GM19025 (cell line): ENCODE measurements at regions not wholly inside any gene's neighbourhood (a gene's known extent, or its start where the extent isn't known, plus 50 kb on each side); places are given as distances from the start of the nearest gene placed in this dataset.
"Not testable (repeated sequence)": the region's sequence is repeated elsewhere in the genome, so short reads cannot be mapped to it uniquely, and the experiment has no call there.

Experiments
- ATAC-seq: cut with Tn5 transposase; IDR thresholded peaks from one replicate; pipeline ENCODE4 v1.9.1; 2021; ENCODE audit warnings: mild to moderate bottlenecking, low read depth, moderate library complexity; ENCODE audit not compliant: unreplicated experiment

DNA sequence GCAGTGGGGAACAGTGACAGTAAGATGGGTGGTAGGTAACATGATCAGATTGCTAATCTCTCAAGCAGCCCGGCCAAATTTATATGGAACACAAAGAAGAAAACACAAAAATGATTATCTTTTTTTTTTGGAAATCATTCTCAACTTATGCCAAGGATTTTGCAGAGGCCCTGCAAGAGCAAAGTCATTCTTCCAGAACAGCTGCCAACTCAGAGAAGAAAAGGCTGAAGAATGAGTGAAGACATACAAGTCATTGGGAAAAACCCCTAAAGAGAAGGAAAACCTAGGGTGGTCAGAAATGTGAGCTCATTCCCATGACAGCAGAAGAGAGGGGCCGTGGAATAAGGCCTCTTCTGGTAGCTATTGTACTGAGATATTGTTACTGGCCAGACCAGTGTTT is 246.7 kb downstream of the SHOX2 start:
- no peak for ATAC-seq

GRCh38 chr3:157858821-157859220 is 247.4 kb downstream of the SHOX2 start:
- ATAC-seq, result no peak

GRCh38 chr3:157857440-157857839 is 248.8 kb downstream of the SHOX2 start:
- ATAC-seq, result no peak

- ATAC-seq, result no peak
Measured at GRCh38 chr3:157856078-157856939, 249.9 kb downstream of the SHOX2 start.

GRCh38 chr3:157845839-157846238 is 260.4 kb downstream of the SHOX2 start:
- ATAC-seq, result not testable (repeated sequence)

- ATAC-seq, result no peak
Measured at GRCh38 chr3:157844800-157845565, 261.2 kb downstream of the SHOX2 start.

- no peak for ATAC-seq
Measured at GRCh38 chr3:157844216-157844615, 262.0 kb downstream of the SHOX2 start.

- ATAC-seq, result no peak
Measured at GRCh38 chr3:157841029-157841428, 265.2 kb downstream of the SHOX2 start.

- no peak for ATAC-seq
Measured at GRCh38 chr3:157840564-157840963, 265.7 kb downstream of the SHOX2 start.

- no peak for ATAC-seq
Measured at GRCh38 chr3:157838457-157838856, 267.8 kb downstream of the SHOX2 start.

GRCh38 chr3:157837336-157837735 is 268.9 kb downstream of the SHOX2 start:
- no peak for ATAC-seq

DNA sequence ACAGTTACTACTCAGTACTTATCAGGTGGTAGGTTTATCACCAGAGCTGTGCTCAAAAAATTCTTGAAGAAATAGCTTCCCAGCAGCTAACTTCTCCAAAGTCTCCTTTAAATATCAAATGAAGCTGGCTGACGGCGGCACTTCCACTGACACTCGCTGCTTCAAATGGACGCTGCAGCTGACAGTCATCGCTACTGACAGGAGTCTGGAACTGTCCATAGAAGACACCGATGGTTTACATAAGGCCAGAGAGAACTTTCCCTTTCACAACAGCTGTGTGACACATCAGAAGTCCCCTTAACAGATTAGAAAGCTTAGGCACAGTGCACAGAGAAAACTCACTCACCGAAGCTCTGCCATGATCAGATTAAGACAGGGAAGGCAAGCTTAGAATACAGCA is 270.2 kb downstream of the SHOX2 start:
- no peak for ATAC-seq

- no peak for ATAC-seq
Measured at GRCh38 chr3:157832588-157832987, 273.6 kb downstream of the SHOX2 start.

DNA sequence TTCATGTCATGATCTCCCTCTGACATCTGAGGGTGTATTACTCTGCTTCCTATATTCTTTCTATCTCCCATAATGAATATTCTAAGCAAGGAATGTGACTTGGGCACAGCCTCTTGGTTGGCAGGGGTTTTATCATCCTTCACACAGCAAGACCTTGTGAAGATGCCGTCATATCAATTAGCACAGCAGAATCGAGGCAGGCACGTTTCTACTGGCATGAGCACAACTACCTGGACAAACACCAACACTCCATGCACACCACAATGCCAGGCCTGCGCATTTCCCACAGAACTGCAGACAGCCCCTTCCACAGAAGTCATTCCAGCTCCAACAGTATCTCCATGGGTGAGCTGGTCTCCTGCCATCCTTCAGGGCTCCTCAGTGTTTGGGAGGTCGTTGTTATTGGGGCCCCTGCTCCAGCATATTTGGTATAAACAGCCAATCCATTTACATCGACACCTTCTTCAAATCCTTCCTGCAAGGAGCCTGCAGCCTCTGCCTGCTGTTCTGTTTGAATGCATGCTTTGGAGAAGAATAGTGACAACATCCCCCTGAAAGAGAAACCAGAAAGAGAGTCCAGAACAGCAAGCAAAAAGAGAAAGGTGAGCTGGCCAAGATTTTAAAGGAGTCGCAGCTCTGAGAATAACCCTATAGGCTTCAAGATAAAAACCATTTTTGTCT is 275.5 kb downstream of the SHOX2 start:
- no peak for ATAC-seq

DNA sequence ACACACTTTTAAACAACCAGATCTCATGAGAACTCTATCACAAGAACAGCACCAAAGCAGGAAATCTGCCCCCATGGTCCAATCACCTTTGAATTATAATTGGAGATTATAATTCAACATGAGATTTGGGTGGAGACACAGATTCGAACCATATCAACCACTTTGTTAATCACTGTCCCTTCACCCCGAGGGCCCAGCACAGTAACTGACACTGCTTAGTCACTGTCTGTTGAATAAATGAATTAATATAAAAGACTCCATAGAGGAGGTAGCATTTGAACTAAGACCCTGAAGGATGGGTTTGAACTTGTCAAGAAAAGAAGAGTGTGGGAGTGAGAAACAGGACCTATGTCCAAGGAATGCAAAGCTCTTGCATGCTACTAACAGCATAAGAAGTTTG is 276.4 kb downstream of the SHOX2 start:
- no peak for ATAC-seq

DNA sequence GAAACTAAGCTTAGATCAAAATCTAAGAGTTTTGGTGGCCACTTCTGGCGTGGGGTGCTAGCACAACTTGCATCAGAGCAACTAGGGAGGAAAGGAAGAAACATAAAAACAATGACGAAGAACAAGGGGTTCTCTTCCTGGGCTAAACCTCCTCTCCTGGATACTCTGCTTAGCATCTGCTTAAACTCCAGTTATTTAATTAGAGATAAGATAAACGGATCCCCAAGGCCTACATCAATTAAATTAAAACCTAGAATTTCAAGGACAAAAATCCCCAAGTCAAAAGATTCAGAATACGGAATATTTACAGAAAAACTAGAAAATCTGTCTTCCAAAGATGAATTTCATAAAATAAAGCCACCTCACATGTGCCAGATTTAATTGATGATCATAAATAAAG is 281.9 kb downstream of the SHOX2 start:
- ATAC-seq, result no peak

GRCh38 chr3:157823050-157823449 is 283.2 kb downstream of the SHOX2 start:
- ATAC-seq, result no peak

DNA sequence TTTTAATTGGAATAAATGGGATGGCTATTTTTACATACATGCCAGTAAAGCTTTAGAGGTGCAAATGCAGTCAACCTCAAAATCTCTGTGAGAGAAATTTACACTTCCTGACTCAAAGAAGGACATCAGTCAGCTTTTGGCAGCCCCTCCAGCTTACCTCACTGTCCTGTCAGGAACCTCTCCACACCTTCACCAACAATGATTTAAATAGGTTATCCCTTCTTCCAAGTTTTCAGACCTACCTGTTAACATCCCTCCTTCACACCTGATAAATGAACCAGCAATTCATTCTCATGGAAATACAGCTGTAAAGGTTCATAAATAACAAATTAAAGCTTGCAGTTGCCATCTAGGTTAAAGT is 286.1 kb downstream of the SHOX2 start:
- ATAC-seq, result no peak

GRCh38 chr3:157819270-157820156 is 286.7 kb downstream of the SHOX2 start:
- ATAC-seq, result no peak

GRCh38 chr3:157816896-157817295 is 289.3 kb downstream of the SHOX2 start:
- no peak for ATAC-seq
